ENCODE measurements at regions not wholly inside any gene's neighbourhood (a gene's known extent, or its start where the extent isn't known, plus 50 kb on each side); places are given as distances from the start of the nearest gene placed in this dataset.

- TF ChIP-seq POLR2A (IDR thresholded peaks at IDR 0.05; ENCODE audit: low read length): no peak
- no peak for TF ChIP-seq GATA1 (IDR thresholded peaks at IDR 0.05; ENCODE audit: low read depth, low read length)
These were observed 354.8 kb downstream of the CXCL12 start for GRCh38 chr10:44030132-44030531.
